Common myeloid progenitor, CD34-positive (primary cell): ENCODE measurements at regions not wholly inside any gene's neighbourhood (a gene's known extent, or its start where the extent isn't known, plus 50 kb on each side); places are given as distances from the start of the nearest gene placed in this dataset.

Source experiments
- CTCF ChIA-PET: fragments of 350-600 bp; sonication (Branson Sonifier 250); formaldehyde crosslinking; loops from one replicate; lab custom pipeline; 2021; ENCODE audit warnings: antibody characterized with exemption; lab: Charles Lee
- POLR2A ChIA-PET: fragments of 350-600 bp; sonication (Branson Sonifier 250); formaldehyde crosslinking; loops from one replicate; lab custom pipeline; 2021; ENCODE audit warnings: antibody characterized with exemption; lab: Charles Lee
- DNase-seq, 3 donors: peaks; one replicate each; pipeline versions ENCODE4 v3.0.0 to v3.0.0-alpha.2; 2013
- H3K27ac ChIP-seq, 2 experiments: 1 replicate in 1 of 2; 2 replicates in 1 of 2; pipeline ENCODE4 v1.7.0; 2013; ENCODE audit warnings: inconsistent platforms in 2 of 2, low read length in 2 of 2, mild to moderate bottlenecking in 2 of 2, low read depth in 1 of 2, moderate library complexity in 1 of 2; ENCODE audit not compliant: severe bottlenecking in 2 of 2, insufficient read depth in 1 of 2, poor library complexity in 1 of 2
- H3K27me3 ChIP-seq, 5 experiments: replicated peaks in 2 of 5; 1 replicate in 3 of 5; 2 replicates in 2 of 5; pipeline versions ENCODE4 v1.6.1 to v1.7.0; 2013; ENCODE audit warnings: low read length in 4 of 5, mild to moderate bottlenecking in 2 of 5, moderate library complexity in 2 of 5, inconsistent platforms in 1 of 5; ENCODE audit not compliant: insufficient read depth in 5 of 5, control insufficient read depth in 4 of 5
- H3K36me3 ChIP-seq, 4 experiments: 1 replicate in 2 of 4; 2 replicates in 2 of 4; pipeline versions ENCODE4 v1.6.1 to v1.7.0; 2013; ENCODE audit warnings: low read length in 3 of 4, control low read depth in 1 of 4, mild to moderate bottlenecking in 1 of 4; ENCODE audit not compliant: control insufficient read depth in 4 of 4, insufficient read depth in 4 of 4
- H3K4me1 ChIP-seq, 4 experiments: 1 replicate in 3 of 4; 2 replicates in 1 of 4; pipeline versions ENCODE4 v1.6.1 to v1.7.1; 2013; ENCODE audit warnings: low read length in 3 of 4, mild to moderate bottlenecking in 3 of 4, control low read depth in 1 of 4, inconsistent platforms in 1 of 4, moderate library complexity in 1 of 4; ENCODE audit not compliant: control insufficient read depth in 4 of 4, insufficient read depth in 4 of 4; ENCODE audit errors: control extremely low read depth in 1 of 4
- H3K4me3 ChIP-seq, 7 experiments: 1 replicate in 4 of 7; 2 replicates in 3 of 7; pipeline versions ENCODE4 v1.5.1 to v1.7.0; 2013; ENCODE audit warnings: mild to moderate bottlenecking in 7 of 7, low read length in 6 of 7, moderate library complexity in 6 of 7, inconsistent platforms in 2 of 7, low read depth in 2 of 7, control low read depth in 1 of 7; ENCODE audit not compliant: insufficient read depth in 4 of 7, control insufficient read depth in 1 of 7; ENCODE audit errors: extremely low read depth in 1 of 7
- H3K9me3 ChIP-seq, 5 experiments: 1 replicate in 4 of 5; 2 replicates in 1 of 5; pipeline versions ENCODE4 v1.6.1 to v1.7.1; 2013; ENCODE audit warnings: low read length in 4 of 5, mild to moderate bottlenecking in 2 of 5, inconsistent platforms in 1 of 5, low read depth in 1 of 5, moderate library complexity in 1 of 5; ENCODE audit not compliant: control insufficient read depth in 4 of 5, insufficient read depth in 2 of 5; ENCODE audit errors: control extremely low read depth in 1 of 5
- WGBS: methylation state at CpG from one replicate; pipeline ENCODE4 v1.1.5; 2013; ENCODE audit not compliant: insufficient coverage; 5-methylcytosine and 5-hydroxymethylcytosine counted together

DNA sequence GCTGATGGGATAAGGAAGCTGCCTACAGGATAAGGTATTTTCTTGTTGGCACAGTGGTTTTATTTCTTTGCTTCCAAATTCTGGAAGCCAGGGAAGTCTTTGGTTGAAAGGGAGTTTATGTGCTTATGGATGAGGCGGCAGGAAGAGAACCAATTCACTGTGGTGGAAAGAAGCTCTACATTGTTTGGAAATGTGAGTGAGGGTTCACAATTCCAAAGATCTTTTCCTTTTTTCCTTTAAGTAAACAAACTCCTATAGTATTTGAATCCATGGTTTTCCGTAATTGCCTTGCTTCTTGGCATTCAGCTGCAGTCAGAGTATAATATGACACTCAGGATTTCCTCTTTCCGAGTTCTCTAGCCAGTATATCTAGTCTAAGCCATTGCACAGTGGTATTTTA lies 86.2 kb downstream of the TEX29 start:
- no peak overlapping the region for H3K4me3 ChIP-seq
- ChIA-PET CTCF (no interaction called here), POLR2A (no interaction called here)

DNA sequence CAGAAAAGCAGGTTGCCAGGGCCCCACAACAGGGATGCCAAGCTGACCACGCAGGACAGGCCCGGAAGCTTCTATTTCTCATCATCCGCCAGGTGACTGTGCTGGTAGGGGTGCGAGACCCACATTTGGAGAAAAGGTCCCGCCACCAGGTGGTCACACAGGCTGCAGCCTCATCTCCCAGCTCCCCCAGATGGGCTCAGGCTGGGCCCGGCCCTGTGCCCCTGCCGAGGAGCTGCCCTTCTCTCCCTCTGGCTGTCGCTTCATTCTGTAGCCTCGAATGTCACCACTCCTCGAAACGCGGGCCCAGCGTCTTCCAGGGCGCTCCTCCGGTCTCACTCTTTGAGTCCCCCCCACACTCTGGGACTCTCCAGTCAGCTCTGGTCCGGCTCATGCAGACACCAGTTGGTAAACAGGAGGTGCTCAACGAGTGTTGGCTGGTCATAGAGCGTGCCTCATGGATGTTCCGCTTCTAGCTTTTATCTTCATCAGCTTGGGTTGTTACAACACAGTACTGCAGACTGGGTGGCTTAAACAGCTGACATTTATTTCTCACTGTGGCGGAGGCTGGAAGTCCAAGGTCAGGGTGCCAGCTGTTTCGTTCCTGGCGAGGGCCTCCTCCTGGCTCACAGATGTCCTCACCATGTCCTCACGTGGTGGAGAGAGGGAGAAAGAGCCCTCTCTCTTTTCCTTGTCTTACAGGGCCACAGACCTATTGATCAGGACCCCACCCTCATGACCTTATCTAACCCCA lies 87.1 kb downstream of the TEX29 start:
- H3K27ac ChIP-seq: no peak overlapping the region
- 97% methylated on average over 19 of the region's 23 CpGs for WGBS
- no peak for DNase-seq
- H3K36me3 ChIP-seq: no peaks in the 10 kb centered on the region
- CTCF ChIA-PET: no interaction called here
- H3K4me1 ChIP-seq: no peaks in the 10 kb centered on the region
- H3K4me3 ChIP-seq: no peak overlapping the region
- H3K27me3 ChIP-seq: peaks cover 0 to 67% (median 13%) of the 10 kb centered on the region in 5 experiments
- H3K9me3 ChIP-seq: no peaks in the 10 kb centered on the region
- POLR2A ChIA-PET: no interaction called here

More for the DNA sequence above, 86.2 kb downstream of the TEX29 start:
- H3K27ac ChIP-seq: no peak overlapping the region
- peaks cover 0 to 63% (median 9%) of the 10 kb centered on the region in 5 experiments for H3K27me3 ChIP-seq
- H3K9me3 ChIP-seq: no peaks in the 10 kb centered on the region
- 67% methylated on average over 1 of the region's 3 CpGs for WGBS
- DNase-seq: no peak
- H3K4me1 ChIP-seq: no peaks in the 10 kb centered on the region
- no peaks in the 10 kb centered on the region for H3K36me3 ChIP-seq

DNA sequence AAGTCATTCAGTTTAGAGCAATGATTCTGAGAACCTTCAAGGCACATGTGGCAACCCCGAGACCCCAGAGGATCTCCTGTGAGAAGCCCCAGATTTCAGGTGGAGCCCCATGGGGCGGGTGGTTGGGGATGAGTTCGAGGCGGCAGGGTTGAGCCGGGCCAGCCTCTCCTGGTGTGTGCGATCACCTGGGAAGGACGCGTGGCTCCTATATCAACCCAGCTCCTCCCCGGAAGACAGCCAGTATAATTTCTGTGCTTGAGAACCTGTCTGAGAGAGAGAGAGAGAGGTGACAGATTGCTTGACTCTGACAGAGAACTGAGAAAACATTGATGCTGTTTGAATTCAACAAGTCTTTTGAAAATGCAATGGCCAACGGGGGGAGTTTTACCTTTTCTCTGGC lies 89.0 kb downstream of the TEX29 start:
- no peaks in the 10 kb centered on the region for H3K4me1 ChIP-seq
- ChIA-PET POLR2A (no interaction called here), CTCF (no interaction called here)
- peaks cover 0 to 85% (median 15%) of the 10 kb centered on the region in 5 experiments for H3K27me3 ChIP-seq
- H3K4me3 ChIP-seq: no peak overlapping the region
- WGBS: 93% methylated on average over 9 of the region's 10 CpGs
- H3K36me3 ChIP-seq: no peaks in the 10 kb centered on the region
- H3K27ac ChIP-seq: no peak overlapping the region
- no peak for DNase-seq
- H3K9me3 ChIP-seq: no peaks in the 10 kb centered on the region

DNA sequence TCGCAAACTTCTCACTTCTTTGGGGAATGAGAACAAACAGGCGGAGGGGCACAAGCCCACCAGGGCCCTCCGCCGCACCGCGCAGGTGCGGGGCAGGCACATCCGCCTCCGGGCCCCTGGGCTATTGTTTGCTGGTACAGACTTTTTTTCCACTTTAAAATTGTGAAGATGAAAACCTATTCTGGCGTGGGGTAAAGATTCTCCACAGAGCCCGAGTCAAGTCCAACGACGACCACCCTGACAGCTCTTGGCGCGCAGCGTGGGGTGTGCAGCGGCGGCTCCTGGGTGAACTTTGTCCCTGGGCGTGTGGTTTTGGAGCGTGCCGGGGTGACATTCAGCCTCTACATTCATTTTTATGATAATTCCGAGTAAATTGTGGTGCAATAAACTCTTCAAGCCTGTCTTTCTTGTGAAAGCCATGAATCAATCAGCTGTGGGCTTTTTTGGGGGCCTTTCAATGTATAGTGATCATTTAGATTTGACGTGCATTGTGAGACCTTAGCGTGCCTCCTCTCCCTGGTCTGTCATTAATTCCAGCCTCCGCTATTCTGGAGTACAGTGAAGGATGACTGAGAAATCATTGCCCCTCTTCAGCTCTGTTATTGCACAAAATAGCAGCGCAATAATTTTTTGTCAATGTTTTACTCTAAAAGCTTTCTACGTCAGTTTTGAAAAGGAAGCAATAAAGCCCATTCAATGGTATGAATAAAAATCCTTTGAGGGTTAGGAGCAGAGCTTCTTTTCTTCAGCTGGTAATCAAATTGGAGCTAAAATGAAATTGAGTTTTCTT lies 90.0 kb downstream of the TEX29 start:
- no peaks in the 10 kb centered on the region for H3K9me3 ChIP-seq
- H3K4me1 ChIP-seq: no peaks in the 10 kb centered on the region
- CTCF ChIA-PET: interaction anchor here (1.6 kb wide), 1 partner anchor 13 kb away, joined by 3 read pairs; no protein-coding TSS in a partner anchor
- no peaks in the 10 kb centered on the region for H3K36me3 ChIP-seq
- no peak overlapping the region for H3K27ac ChIP-seq
- no peak for DNase-seq
- WGBS: 90% methylated on average over 25 of the region's 27 CpGs
- POLR2A ChIA-PET: no interaction called here
- peaks cover 0 to 77% (median 15%) of the 10 kb centered on the region in 5 experiments for H3K27me3 ChIP-seq
- no peak overlapping the region for H3K4me3 ChIP-seq

DNA sequence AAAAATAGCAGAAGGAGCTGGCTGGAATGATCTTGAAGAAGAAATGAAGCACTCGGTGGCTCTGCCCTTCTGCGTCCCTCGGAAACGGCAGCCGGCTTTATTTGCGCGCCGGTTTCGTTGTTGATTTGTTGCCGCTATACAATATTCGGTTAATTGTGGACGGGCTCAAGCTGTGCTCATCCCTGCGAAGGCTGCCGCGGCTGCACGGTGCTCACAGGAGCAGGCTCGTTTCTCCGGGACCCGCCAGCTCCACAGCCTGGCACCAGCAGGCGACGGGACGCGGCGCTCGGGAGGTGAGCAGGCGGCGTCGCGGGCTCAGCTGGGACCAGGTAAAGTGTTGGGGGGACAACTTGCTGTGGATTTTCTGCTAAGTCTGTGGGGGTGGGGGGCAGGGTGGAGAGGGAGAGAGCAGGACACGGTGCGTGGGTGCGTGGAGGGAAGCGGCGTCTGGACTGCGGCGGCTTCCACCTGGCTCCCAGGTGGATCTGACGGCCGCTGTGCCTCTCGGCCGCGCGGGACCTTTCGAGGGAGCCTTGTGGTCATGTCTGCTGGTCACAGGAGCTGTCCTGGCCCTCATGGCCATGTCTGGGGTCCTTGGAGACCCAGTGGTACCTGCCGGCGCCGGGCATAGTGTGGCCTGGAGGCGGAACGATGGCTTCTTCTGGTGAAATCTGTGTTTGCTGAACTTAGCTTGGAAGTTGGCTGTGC lies 90.9 kb downstream of the TEX29 start:
- CTCF ChIA-PET: interaction anchor here (1.6 kb wide), 1 partner anchor 14 kb away, joined by 3 read pairs; no protein-coding TSS in a partner anchor
- POLR2A ChIA-PET: no interaction called here
- H3K4me1 ChIP-seq: no peaks in the 10 kb centered on the region
- H3K4me3 ChIP-seq: no peak overlapping the region
- H3K27ac ChIP-seq: no peak overlapping the region
- no peaks in the 10 kb centered on the region for H3K9me3 ChIP-seq
- H3K27me3 ChIP-seq: peaks cover 0 to 73% (median 15%) of the 10 kb centered on the region in 5 experiments
- no peaks in the 10 kb centered on the region for H3K36me3 ChIP-seq
- no peak for DNase-seq
- WGBS: 24% methylated on average over 42 of the region's 48 CpGs

DNA sequence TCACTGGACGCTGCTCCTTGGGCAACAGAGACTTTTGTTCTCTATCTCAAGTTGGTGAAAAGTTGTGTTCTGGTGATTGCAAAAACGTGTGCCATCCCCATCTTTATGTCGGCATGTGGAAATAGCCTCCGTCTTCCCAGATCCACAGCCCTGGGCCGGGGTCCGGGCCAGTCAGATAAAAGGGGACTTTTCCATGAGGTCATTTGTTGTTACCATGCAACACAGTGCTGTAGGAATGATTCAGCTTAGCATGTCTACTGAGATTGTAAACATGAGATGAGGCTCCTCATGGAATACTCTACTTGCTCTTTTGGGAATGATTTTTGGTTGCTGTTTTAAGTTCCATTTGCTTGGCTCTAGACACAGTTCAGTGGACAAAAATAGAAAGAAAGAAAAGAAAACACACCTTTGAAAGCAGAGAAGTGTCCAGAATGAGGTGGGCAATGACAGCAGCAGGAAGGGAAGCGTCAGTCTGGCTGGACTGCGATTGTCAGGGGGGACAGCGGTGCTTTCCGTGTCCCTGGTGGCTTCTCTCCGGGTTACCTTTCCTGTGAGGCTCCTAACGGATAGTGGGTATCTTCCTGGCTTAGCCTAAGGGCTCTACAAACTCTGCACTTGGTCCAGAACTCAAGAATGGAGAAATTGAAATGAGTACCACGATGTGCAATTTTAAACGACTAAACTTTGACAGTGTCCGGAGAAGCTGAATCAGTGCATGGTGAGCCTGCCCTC lies 91.6 kb downstream of the TEX29 start:
- Histone ChIP-seq H3K9me3 (no peaks in the 10 kb centered on the region), H3K36me3 (no peaks in the 10 kb centered on the region), H3K4me1 (no peaks in the 10 kb centered on the region), H3K27me3 (peaks cover 0 to 78% (median 12%) of the 10 kb centered on the region in 5 experiments), H3K4me3 (no peak overlapping the region), H3K27ac (no peak overlapping the region)
- ChIA-PET POLR2A (no interaction called here), CTCF (interaction anchor here (1.6 kb wide), 1 partner anchor 15 kb away, joined by 3 read pairs; no protein-coding TSS in a partner anchor)
- WGBS: 84% methylated on average over 14 of the region's 15 CpGs
- no peak for DNase-seq
